ENCODE measurements at regions not wholly inside any gene's neighbourhood (a gene's known extent, or its start where the extent isn't known, plus 50 kb on each side); places are given as distances from the start of the nearest gene placed in this dataset.
A peak's percentile ranks its signal among the peaks of the same experiment; 100 is the strongest.
"Not testable (repeated sequence)": the region's sequence is repeated elsewhere in the genome, so short reads cannot be mapped to it uniquely, and the experiment has no call there.

DNA sequence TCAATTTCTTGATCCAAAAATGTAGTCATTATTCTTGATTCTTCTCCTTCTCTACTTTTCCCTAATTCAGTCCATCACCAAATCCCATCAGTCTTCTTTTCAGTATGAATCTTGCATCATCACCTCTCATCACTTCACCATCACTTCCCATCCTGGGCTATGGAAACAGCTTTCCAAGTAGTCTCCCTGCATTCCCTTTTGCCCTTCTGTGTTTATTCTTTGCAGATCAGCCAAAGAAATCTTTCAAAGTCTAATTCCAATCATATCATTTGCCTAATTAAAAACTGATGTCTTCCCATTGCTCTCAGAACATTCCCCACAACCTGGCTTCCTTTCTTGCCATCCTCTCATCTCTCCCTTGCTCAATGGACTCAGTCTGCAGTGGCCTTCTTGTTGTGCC is 201.7 kb upstream of the ADAMTS3 start:
- no peak for DNase-seq (ENCODE audit: low spot score)

DNA sequence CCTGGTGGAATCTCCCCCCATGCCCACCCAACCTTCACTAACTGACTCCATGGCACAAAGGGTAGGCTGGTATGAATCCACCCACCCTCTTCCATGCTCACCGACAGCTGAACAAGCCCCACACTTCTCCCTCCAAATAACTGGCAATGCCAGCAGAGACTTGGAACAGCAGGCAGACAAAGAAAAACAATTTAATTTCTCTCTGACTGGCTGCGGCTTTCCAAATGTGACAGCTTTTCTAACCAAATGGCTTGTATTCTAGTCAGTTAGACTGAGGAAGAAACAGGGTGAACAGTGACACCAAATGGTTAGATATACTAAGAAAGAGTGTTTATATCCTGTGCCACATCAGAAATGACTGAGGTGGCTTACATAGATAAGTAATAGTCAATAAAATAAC is 199.3 kb upstream of the ADAMTS3 start:
- no peak for DNase-seq (ENCODE audit: low spot score)

DNA sequence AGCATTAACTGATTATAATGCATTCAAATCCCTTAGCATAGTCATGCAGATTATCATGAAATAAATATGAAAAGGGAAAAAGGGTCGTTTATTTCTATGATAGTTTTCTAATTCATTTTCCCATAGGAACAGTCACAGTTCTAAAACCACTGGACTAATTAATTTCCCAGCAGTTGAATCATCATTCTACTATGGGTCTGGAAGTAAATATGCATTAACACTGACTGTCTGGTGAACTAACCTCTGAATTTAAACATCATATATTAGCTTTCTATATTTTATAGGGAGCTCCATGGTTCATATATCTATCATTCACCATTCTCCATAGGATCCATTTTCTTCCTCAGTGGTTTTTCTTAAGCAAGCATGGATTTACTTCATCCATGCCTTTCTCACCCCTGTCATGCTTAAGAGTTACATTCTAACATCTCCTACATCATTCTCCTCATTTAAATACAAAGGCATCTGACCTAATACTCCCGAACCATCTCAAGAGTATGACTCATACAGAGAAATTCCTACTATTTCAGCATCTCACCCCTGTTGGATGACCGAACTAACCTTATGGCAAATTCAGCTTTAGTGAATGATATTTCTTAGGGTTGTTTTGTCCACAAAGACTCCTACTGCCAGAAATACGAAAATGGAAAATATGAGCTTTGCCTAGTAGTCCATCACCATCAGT is 198.7 kb upstream of the ADAMTS3 start:
- no peak for DNase-seq (ENCODE audit: low spot score)

DNA sequence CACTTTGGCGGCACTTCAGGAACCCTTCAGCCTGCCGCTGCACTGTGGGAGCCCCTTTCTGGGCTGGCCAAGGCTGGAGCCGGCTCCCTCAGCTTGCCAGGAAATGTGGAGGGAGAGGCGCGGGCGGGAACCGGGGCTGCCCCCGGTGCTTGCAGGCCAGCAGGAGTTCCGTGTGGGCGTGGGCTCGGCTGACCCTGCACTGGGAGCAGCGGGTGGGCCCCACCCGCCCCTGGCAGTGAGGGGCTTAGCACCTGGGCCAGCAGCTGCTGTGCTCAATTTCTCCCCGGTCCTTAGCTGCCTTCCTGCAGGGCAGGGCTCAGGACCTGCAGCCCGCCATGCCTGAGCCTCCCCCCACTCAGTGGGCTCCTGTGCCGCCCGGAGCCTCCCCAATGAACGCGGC is 196.8 kb upstream of the ADAMTS3 start:
- DNase-seq (ENCODE audit: low spot score): not testable (repeated sequence)

DNA sequence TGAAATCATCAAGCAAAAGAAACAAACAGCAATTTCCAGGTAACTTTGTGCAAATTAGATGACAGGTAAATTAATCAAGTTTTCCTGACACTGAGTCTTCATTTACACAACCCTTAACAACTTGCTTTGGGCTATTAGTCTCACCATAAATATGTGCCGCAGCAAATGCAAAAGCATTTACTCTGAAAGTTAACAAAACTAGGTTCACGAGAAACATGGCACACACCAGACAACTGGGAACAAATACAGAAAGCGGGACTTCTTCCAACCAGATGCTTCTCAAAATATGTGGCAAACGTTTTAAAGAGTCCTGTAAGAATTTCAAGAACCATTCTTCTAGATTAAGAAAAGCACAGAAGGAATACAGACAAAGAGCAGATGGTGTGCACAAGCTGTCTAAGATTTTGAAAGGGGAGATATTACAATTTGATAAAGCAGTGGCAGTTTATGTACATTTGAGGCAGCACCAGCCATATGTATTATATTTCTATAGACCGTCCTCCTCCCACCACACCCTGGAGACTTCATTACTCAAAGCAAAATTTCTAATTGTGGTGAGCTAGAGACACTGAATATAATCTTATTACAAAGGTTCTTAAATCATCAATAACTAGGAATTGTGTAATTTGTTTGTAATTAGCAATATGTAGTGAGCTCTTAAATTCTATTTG is 192.5 kb upstream of the ADAMTS3 start:
- no peak for DNase-seq (ENCODE audit: low spot score)

DNA sequence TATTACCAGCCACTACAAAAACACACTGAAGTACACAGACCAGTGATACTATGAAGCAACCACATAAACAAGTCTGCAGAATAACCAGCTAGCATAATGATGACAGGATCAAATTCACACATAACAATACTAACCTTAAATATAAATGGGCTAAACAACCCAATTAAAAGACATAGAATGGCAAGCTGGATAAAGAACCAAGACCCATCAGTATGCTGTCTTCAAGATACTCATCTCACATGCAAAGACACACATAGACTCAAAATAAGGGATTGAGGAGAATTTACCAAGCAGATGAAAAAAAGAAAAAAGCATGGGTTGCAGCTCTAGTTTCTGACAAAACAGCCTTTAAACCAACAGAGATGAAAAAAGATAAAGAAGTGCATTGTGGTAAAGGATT is 184.4 kb upstream of the ADAMTS3 start:
- DNase-seq (ENCODE audit: low spot score): not testable (repeated sequence)

DNA sequence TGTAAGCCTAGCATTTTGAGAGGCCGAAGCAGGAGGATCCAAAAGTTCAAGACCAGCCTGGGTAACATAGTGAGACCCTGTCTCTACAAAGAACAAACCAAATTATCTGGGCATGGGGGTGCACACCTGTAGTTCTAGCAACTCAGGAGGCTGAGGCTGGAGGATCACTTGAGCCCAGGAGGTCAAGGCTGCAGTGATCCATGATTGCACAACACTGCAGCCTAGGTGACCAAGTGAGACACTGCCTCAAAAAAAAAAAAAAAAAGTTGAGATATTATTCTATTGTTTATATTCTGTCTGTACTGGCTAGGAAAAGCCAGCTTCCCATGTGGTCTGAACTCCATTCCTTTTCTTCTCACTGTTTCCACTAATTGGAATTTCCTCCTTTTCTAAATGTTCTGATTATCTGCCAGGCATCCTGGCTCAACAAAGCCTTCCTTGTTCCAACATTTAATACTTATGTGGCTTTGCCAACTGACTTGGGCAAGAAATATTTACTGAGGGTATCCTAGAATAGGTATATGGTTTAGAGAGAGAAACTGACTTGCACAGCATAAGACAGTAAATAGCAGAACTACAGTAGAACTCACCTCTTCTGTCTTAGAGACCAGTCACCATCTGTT is 175.2 kb upstream of the ADAMTS3 start:
- DNase-seq (ENCODE audit: low spot score): no peak

DNA sequence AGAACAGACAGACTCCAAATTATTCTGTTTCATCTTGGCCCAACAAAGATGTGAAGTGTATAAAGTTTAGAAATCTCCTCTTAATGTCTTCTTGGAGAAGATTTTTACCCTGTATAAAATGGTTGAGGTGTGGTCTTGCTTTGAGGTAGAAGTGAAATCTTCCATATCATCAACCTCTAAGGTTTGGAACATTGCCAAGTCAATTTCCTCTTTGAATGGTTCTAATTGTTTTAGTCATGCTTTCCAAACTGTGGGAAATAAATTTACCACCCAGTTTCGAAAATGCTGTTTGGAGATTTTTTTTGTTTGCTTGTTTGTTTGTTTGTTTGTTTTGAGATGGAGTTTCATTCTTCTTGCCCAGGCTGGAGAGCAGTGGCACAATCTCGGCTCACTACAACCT is 174.1 kb upstream of the ADAMTS3 start:
- DNase-seq (ENCODE audit: low spot score): no peak

DNA sequence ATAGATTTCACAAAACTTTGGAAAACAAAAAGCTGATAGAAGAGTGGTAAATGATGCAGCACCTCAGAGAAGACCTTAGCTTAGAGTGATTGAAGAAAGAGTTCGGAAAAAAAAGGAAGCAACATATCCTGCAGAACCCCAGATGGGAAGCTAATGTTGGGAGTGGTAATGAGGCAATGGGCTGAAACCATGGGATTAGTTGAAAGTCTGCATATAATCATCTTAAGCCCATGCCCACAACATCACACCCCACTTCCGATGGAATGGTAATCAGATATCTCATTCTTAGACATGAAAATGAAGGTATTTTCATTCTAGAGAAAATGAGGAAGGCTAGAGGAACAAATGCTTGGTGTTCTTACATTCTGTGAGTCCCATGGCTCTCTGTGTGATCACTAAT is 146.3 kb upstream of the ADAMTS3 start:
- no peak for DNase-seq (ENCODE audit: low spot score)

DNA sequence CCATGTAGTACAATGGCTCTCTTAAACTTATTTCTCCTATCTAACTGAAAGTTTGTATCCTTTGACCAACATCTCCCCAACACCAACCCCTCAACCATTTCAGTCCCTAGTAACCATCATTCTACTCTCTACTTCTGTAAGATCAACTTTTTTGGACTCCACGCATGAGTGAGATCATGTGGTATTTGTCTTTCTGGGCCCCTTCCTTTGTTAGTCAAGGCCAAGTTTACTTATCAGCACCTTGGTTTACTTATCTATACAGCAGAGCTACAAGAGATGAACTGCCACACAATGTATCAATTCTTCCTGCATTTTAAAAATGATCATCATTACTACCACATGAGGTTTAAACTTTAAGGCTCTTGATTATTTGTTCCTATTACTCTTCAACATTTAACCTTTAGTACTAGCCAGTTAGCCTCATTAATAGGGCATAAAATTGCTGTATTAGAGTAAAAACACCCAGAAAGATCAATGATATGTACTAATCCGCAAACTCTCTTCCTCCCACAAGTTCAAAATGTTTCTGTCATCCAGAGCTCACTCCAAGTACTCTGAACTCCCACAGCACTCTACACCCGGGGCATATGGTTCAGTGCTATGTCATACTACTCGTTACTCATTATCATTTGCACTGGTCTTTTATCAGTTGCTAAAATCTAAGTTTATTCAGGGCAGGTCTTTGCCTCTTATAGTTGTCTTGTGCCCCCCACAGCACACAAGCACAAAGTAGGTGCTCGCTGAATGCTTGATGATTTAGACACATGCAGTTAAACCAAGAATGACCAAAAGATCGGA is 145.7 kb upstream of the ADAMTS3 start:
- DNase-seq (ENCODE audit: low spot score): no peak

DNA sequence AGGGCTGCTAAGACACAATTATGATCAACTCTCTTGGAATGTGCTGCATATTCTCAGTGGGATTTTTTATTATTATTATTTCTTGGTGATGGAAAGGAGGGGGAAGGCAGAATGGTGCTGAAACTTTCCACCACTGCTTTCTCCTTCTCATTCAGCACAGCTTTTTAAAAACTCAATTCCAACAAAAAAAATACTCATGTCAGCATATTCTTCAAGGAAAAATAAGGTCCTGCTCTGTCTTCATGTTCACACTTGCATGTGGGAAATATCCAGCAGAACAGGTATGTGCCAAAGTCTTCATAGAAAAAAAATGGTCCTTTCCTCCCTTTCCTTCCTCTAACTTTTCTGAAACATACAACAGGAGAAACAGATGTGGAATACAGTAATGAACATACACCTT is 144.0 kb upstream of the ADAMTS3 start:
- no peak for DNase-seq (ENCODE audit: low spot score)

DNA sequence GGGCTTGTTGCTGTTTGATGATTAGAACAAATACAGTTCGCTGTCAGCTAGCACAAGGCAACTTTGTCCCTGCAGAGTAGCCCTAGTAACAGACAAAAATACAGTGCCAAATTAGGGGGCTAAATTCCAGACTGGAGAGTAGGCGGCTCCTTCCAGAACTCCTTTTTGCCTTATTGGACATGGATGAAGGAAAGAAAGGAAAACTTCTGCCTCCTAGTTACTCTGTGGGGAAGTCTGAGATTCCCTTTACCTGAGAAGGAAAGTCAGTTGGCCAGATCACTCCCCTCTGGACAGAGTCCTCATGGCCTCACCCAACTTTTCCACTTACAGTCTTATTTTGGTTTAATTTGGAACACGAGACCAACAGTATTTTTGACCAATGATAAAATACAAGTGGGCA is 140.5 kb upstream of the ADAMTS3 start:
- no peak for DNase-seq (ENCODE audit: low spot score)

DNA sequence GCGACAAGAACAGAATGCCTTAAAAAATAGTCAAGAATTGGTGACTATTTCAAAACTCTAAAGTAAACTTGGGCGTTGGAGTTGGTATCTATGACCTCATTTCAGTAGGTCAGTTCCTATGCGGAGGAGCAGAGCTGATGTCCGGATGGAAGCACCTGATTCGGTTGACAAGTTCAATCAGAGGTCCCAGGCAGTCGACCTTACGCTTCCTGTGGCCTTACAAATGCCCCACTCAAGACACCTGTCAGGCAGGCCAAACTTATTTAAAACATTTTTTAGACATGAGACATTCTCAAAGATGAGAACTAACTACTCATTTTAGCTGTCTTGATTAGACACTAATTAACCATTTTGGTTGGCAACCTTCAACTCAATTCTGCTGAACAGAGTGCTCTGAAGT is 137.7 kb upstream of the ADAMTS3 start:
- DNase-seq (ENCODE audit: low spot score): no peak

DNA sequence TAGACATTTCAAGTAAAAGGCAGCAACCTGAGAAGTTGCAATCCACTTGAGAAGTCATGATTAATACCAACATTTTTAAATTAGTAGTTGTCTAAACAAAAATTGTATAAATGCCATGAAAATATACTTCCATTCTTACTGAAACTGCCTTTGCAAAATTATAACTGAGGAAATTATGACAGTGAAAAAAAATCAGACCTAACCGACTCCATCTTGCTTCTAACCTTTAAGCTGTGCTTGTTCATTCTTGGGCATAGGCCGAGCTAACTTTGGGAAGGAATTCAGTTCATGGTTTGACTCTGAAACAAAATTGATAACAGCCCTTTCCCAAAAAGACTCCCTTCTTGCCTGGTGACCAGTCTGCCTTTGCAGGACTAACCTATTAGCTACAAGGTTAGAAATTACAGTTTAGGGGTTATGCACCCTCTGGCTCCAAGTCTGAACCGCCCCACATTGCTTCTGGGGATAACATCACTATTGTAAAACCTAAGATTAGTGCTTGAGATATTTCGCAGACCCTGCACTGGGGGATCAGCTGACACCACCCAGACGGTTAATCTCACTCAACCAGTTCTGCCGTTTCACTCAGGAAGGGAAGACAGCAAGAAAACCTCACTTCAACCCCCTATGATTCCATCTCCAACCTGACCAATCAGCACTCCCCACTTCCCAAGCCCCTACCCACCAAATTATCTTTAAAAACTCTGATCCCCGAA is 136.1 kb upstream of the ADAMTS3 start:
- not testable (repeated sequence) for DNase-seq (ENCODE audit: low spot score)

DNA sequence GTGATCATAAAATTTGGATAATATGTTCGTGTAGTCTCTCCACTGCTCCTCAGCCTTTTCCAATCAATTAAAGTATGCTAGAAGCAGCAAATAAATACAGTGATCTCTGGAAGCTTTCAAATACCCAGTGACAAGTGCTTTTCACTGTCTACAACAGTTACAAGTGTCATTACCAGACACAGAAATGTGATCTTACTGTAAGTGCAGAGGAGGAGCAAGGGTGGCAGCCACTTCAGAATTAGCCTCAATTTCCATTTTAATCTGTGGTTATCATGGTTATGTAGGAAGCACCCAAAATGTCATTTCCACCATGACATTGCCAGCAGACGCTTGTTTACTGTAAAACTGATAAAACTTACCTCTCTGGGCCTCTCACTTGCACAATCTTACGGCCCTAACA is 133.9 kb upstream of the ADAMTS3 start:
- no peak for DNase-seq (ENCODE audit: low spot score)

DNA sequence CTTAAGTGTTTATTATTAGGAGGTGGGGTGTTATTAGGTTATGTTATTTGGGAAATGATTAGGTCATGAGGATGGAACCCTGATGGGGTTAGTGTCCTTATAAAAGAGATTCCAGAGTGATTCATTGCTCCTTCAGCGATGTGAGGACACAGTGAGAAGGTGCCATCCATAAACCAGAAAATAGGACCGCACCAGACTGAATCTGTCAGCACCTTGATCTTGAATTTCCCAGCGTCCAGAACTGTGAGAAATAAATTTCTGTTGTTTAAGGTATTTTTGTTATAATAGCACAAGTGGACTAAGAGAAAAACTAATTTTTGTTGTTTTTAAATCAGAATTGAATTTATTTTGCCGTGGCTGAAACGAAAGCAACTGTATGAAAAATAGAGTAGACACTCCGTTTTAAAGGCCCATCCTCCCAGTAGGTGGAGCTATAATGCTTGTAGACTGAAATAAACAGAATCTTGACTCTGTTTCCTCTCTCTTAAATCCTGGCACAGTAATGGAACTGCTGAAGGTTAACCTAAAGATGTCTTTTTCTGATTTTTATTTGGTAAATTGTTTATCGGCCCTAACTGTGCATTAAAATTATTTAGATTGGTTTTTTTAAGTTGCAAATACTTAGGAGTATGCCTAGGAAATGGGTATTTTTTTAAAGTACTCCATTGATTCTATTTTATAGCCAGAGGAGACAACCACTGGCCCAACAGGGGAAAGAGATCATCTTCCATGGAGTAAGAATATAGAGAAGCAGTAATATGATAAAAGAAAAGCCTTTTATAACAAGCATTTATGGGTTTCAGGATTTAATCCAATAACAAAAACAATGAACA is 133.2 kb upstream of the ADAMTS3 start:
- peak; percentile 38 for DNase-seq (ENCODE audit: low spot score)

DNA sequence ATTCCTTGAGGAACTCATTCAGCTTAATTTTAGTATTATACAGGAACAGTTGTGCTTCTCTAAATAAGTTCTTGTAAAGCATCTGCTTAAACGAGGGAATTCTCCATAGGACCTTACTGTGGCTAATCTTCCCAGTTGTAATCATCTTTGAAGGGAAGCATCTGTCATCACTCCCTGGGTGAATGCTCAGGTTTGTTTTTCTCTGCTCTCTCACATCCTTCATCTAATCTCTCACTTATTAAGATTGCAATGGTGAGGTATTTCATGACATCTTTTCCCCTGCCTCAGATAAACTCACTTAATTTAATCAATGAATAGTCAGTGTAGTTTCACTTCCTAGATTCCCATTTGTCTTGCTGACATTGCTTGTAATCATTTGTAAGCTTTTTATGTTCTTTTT is 121.8 kb upstream of the ADAMTS3 start:
- no peak for DNase-seq (ENCODE audit: low spot score)

DNA sequence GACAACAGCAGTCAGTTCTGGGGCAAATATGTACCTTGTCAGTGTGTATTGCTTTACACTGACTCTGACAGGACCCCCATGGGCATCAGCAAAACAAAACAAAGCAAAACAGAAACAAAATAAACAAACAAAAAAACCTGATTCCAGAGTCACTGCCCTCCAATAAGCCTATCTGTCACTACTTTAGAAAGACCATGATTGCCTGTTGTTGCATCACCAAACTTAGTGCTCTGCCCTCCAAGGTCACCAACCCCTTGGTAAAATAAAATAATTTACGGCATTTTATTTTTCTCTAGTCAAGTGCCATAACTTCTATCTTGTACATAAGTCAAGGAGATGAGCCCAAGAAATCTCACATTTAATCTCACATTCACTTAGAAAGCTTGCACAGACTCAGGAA is 120.9 kb upstream of the ADAMTS3 start:
- no peak for DNase-seq (ENCODE audit: low spot score)

DNA sequence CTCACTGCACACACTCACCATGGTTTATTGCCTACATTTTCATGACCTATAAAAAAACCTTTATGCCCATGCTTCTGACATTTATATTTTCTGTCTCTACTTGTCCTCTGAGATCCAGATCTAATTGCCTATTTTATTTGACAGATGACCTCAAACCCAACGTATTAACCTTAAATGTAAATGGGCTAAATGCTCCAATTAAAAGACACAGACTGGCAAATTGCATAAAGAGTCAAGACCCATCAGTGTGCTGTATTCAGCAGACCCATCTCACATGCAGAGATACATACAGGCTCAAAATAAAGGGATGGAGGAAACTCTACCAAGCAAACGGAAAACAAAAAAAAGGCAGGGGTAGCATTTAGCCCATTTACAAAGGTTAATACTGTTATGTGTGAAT is 117.4 kb upstream of the ADAMTS3 start:
- DNase-seq (ENCODE audit: low spot score): not testable (repeated sequence)

DNA sequence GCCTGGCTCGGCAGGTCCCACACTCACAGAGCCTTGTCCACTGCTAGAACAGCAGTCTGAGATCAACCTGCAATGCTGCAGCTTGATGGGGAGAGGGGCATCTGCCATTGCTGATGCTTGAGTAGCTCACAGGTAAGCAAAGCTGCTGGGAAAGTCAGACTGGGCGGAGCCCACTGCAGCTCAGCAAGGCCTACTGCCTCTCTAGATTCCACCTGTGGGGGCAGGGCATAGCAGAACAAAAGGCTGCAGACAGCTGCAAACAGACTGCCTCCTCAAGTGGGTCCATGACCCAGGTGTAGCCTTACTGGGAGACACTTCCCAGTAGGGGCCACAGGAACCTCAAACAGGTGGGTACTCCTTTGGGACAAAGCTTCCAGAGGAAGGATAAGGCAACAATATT is 110.6 kb upstream of the ADAMTS3 start:
- no peak for DNase-seq (ENCODE audit: low spot score)

DNA sequence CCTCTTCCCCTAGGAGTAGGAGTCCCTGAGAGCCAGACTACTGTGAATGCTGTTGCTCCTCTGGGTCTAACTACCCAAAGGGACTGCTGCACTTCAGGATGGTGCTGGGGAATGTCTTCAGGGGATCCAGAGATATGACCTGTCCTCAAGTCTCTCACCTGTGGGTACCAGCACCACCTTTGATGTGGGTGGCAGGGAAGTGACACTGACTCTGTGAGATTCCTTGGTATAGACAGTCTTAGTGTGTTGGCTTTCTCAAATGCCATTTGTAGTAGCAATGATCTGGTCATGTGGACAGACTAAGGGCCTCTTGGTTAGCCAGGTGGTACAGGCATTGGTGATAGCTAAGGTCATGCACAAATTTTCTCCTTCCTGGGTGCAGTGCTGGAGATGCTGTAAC is 108.9 kb upstream of the ADAMTS3 start:
- DNase-seq (ENCODE audit: low spot score): no peak

Data from CD4-positive, alpha-beta T cell treated with Interleukin-2 at 100 ng/mL for 4 hours (primary cell).